ENCODE measurements at regions not wholly inside any gene's neighbourhood (a gene's known extent, or its start where the extent isn't known, plus 50 kb on each side); places are given as distances from the start of the nearest gene placed in this dataset.

- TF ChIP-seq GATA2 (IDR thresholded peaks at IDR 0.05; ENCODE audit: low read depth, low read length) = no peak
- TF ChIP-seq GATA3 (IDR thresholded peaks at IDR 0.05; ENCODE audit: low read depth, low read length) = no peak
These were observed 312.3 kb upstream of the NREP start for GRCh38 chr5:112069329-112069728.

All from SH-SY5Y (cell line).